ENCODE measurements at regions not wholly inside any gene's neighbourhood (a gene's known extent, or its start where the extent isn't known, plus 50 kb on each side); places are given as distances from the start of the nearest gene placed in this dataset.

GRCh38 chr13:67855741-67856238 is 625.7 kb upstream of the PCDH9 start (continued):
- TF ChIP-seq, protein P1, sequence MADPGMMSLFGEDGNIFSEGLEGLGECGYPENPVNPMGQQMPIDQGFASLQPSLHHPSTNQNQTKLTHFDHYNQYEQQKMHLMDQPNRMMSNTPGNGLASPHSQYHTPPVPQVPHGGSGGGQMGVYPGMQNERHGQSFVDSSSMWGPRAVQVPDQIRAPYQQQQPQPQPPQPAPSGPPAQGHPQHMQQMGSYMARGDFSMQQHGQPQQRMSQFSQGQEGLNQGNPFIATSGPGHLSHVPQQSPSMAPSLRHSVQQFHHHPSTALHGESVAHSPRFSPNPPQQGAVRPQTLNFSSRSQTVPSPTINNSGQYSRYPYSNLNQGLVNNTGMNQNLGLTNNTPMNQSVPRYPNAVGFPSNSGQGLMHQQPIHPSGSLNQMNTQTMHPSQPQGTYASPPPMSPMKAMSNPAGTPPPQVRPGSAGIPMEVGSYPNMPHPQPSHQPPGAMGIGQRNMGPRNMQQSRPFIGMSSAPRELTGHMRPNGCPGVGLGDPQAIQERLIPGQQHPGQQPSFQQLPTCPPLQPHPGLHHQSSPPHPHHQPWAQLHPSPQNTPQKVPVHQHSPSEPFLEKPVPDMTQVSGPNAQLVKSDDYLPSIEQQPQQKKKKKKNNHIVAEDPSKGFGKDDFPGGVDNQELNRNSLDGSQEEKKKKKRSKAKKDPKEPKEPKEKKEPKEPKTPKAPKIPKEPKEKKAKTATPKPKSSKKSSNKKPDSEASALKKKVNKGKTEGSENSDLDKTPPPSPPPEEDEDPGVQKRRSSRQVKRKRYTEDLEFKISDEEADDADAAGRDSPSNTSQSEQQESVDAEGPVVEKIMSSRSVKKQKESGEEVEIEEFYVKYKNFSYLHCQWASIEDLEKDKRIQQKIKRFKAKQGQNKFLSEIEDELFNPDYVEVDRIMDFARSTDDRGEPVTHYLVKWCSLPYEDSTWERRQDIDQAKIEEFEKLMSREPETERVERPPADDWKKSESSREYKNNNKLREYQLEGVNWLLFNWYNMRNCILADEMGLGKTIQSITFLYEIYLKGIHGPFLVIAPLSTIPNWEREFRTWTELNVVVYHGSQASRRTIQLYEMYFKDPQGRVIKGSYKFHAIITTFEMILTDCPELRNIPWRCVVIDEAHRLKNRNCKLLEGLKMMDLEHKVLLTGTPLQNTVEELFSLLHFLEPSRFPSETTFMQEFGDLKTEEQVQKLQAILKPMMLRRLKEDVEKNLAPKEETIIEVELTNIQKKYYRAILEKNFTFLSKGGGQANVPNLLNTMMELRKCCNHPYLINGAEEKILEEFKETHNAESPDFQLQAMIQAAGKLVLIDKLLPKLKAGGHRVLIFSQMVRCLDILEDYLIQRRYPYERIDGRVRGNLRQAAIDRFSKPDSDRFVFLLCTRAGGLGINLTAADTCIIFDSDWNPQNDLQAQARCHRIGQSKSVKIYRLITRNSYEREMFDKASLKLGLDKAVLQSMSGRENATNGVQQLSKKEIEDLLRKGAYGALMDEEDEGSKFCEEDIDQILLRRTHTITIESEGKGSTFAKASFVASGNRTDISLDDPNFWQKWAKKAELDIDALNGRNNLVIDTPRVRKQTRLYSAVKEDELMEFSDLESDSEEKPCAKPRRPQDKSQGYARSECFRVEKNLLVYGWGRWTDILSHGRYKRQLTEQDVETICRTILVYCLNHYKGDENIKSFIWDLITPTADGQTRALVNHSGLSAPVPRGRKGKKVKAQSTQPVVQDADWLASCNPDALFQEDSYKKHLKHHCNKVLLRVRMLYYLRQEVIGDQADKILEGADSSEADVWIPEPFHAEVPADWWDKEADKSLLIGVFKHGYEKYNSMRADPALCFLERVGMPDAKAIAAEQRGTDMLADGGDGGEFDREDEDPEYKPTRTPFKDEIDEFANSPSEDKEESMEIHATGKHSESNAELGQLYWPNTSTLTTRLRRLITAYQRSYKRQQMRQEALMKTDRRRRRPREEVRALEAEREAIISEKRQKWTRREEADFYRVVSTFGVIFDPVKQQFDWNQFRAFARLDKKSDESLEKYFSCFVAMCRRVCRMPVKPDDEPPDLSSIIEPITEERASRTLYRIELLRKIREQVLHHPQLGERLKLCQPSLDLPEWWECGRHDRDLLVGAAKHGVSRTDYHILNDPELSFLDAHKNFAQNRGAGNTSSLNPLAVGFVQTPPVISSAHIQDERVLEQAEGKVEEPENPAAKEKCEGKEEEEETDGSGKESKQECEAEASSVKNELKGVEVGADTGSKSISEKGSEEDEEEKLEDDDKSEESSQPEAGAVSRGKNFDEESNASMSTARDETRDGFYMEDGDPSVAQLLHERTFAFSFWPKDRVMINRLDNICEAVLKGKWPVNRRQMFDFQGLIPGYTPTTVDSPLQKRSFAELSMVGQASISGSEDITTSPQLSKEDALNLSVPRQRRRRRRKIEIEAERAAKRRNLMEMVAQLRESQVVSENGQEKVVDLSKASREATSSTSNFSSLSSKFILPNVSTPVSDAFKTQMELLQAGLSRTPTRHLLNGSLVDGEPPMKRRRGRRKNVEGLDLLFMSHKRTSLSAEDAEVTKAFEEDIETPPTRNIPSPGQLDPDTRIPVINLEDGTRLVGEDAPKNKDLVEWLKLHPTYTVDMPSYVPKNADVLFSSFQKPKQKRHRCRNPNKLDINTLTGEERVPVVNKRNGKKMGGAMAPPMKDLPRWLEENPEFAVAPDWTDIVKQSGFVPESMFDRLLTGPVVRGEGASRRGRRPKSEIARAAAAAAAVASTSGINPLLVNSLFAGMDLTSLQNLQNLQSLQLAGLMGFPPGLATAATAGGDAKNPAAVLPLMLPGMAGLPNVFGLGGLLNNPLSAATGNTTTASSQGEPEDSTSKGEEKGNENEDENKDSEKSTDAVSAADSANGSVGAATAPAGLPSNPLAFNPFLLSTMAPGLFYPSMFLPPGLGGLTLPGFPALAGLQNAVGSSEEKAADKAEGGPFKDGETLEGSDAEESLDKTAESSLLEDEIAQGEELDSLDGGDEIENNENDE (IDR thresholded peaks at IDR 0.05; ENCODE audit: insufficient replicate concordance, low read length): no peak
- no peak for TF ChIP-seq TAF7 (optimal IDR thresholded peaks at IDR 0.05; ENCODE audit: borderline replicate concordance, low read depth, low read length)
- TF ChIP-seq CHD1 (IDR thresholded peaks at IDR 0.05; ENCODE audit: low read depth, low read length): no peak
- no peak for TF ChIP-seq TEAD4 (IDR thresholded peaks at IDR 0.05; ENCODE audit: low read depth, low read length)
- TF ChIP-seq BCL11A (IDR thresholded peaks at IDR 0.05; ENCODE audit: low read depth in 2 of 2, low read length in 2 of 2): no peak
- no peak for TF ChIP-seq KDM1A (IDR thresholded peaks at IDR 0.05; ENCODE audit: borderline replicate concordance, low read length)
- TF ChIP-seq SIN3A (conservative IDR thresholded peaks at IDR 0.05 in 1 of 2, IDR thresholded peaks at IDR 0.05 in 1 of 2; ENCODE audit: low read depth in 1 of 2, low read length in 2 of 2): no peak
- TF ChIP-seq RAD21 (IDR thresholded peaks at IDR 0.05 in 1 of 2, conservative IDR thresholded peaks at IDR 0.05 in 1 of 2; ENCODE audit: low read depth in 2 of 2, low read length in 2 of 2): no peak
- TF ChIP-seq SP2 (IDR thresholded peaks at IDR 0.05; ENCODE audit: low read length): no peak

Data from H1 (cell line).